ENCODE measurements at regions not wholly inside any gene's neighbourhood (a gene's known extent, or its start where the extent isn't known, plus 50 kb on each side); places are given as distances from the start of the nearest gene placed in this dataset.

DNA sequence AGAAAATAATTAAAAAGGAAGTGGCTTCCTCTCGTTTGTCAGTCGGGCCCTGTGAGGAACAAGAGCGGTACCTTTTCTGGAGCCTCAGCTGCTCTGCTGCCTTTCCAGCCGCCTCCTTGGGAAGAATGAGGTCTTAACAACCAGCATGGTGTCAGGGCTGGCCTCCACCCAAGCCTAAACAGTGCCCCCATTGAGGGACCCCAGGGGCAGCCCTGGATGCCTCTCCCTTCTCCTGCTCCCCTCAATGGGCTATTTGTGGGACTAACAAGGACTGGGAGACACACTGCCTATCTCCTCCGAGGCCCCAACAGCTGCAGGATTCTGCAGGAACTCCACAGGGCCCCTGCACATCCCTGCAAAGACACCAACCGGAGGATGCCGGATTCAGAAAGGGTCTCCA lies 155.4 kb upstream of the MAP3K1 start:
- H3K36me3 ChIP-seq, result no peaks in the 10 kb centered on the region
- H3K4me1 ChIP-seq, result peaks cover 0 to 8% of the 10 kb centered on the region in 2 donors
- H3K27ac ChIP-seq, result no peak overlapping the region
- intact Hi-C loops (cut with DNase I), result no loop called here
- DNase-seq (no peak), ATAC-seq (no peak)
- no peaks in the 10 kb centered on the region for H3K9me3 ChIP-seq
- TF ChIP-seq, protein P1, sequence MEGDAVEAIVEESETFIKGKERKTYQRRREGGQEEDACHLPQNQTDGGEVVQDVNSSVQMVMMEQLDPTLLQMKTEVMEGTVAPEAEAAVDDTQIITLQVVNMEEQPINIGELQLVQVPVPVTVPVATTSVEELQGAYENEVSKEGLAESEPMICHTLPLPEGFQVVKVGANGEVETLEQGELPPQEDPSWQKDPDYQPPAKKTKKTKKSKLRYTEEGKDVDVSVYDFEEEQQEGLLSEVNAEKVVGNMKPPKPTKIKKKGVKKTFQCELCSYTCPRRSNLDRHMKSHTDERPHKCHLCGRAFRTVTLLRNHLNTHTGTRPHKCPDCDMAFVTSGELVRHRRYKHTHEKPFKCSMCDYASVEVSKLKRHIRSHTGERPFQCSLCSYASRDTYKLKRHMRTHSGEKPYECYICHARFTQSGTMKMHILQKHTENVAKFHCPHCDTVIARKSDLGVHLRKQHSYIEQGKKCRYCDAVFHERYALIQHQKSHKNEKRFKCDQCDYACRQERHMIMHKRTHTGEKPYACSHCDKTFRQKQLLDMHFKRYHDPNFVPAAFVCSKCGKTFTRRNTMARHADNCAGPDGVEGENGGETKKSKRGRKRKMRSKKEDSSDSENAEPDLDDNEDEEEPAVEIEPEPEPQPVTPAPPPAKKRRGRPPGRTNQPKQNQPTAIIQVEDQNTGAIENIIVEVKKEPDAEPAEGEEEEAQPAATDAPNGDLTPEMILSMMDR (IDR thresholded peaks at IDR 0.05), result no peak
- H3K4me3 ChIP-seq, result no peak overlapping the region
- no peaks in the 10 kb centered on the region for H3K27me3 ChIP-seq

DNA sequence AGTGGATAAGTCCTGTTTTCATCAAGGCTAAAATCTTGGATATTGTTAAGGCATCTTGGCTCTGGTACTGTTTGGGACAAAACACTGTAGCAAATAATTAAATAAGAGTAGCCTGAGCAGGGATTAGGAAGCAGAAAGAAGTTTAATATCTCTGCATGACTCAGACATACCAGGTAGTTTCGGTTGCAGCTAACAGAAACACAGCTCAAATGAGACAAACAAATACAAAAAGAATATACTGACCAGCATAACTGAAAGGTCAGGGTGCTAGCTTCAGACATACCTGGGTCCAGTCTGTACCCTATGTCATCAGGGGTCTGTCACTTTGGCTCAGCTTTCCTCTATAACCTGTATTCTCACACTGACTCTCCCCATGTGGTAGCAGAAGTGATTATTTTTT lies 156.4 kb upstream of the MAP3K1 start:
- H3K4me1 ChIP-seq, result peaks cover 0 to 8% of the 10 kb centered on the region in 2 donors
- DNase-seq, result no peak
- no peaks in the 10 kb centered on the region for H3K27me3 ChIP-seq
- H3K36me3 ChIP-seq, result no peaks in the 10 kb centered on the region
- intact Hi-C loops (cut with DNase I), result no loop called here
- no peak overlapping the region for H3K27ac ChIP-seq
- H3K9me3 ChIP-seq, result no peaks in the 10 kb centered on the region
- no peak for ATAC-seq
- H3K4me3 ChIP-seq, result no peak overlapping the region
- TF ChIP-seq, protein P1 (IDR thresholded peaks at IDR 0.05), result no peak

DNA sequence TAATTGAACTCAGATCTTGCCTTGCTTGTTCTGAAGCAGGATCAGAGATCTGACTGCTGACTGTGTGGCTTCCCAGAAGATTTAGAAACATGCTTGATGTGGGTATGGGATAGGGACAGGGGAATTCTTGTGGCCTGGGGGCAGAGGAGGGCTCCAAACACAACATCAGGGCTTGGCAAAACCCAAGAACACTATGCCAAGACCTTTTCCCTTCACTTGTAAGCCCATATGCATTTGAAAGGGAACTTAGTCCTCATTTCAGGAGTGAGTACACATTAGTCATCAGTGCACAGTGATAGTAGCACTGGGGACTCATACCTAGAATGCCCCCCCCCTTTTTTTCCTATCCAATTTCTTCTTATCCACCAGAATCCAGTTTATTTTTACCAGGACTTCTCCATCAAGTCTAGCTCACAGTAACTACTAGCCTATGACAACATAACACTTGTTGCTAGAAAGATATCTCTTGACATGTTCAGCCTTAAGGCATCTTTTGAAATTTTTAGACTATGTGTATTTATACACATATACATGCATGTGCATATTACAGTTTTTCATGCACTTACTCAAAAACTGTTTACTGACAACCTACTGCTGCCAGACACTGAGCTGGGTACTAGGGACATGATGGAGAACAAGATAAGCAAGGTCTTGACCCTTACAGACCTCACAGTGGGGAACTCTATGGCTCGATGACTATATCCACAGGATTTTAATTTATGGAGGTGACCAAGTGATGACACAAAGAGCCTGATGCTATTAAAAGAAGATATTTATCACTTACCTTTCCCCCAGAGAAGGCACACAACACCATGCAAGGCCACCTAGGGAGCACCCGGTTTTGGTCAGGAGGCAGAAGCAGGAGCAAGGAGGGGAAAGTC lies 158.3 kb upstream of the MAP3K1 start:
- H3K36me3 ChIP-seq, result no peaks in the 10 kb centered on the region
- DNase-seq (no peak), ATAC-seq (no peak)
- H3K4me1 ChIP-seq, result peaks cover 0 to 8% of the 10 kb centered on the region in 2 donors
- intact Hi-C loops (cut with DNase I), result no loop called here
- H3K27ac ChIP-seq, result no peak overlapping the region
- no peak overlapping the region for H3K4me3 ChIP-seq
- no peaks in the 10 kb centered on the region for H3K9me3 ChIP-seq
- TF ChIP-seq, protein P1 (IDR thresholded peaks at IDR 0.05), result no peak
- H3K27me3 ChIP-seq, result no peaks in the 10 kb centered on the region

DNA sequence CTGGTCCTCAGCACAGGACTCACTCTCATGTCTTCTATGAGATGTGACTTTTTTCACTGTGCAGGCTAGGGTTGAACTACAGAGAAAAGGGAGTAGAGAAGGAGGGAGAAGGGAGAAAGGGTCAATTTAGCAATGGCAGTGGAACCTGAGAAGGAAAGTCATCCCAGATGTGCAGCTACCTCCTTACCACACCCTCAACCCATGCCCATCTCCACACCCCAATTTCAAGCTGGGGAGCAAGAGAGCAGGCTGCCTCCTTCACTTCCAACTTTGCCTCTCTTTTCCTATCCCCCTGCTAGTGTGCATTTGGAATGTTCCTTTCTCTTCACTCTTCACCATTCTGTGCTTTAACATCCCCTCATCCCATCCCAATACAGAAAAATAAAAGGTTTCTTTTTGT lies 163.5 kb upstream of the MAP3K1 start:
- intact Hi-C loops (cut with DNase I), result no loop called here
- Histone ChIP-seq H3K4me3 (no peak overlapping the region), H3K9me3 (no peaks in the 10 kb centered on the region), H3K27ac (no peak overlapping the region), H3K36me3 (no peaks in the 10 kb centered on the region), H3K4me1 (peaks cover 0 to 6% of the 10 kb centered on the region in 2 donors), H3K27me3 (no peaks in the 10 kb centered on the region)
- ATAC-seq (no peak), DNase-seq (no peak)
- TF ChIP-seq, protein P1 (IDR thresholded peaks at IDR 0.05), result no peak

DNA sequence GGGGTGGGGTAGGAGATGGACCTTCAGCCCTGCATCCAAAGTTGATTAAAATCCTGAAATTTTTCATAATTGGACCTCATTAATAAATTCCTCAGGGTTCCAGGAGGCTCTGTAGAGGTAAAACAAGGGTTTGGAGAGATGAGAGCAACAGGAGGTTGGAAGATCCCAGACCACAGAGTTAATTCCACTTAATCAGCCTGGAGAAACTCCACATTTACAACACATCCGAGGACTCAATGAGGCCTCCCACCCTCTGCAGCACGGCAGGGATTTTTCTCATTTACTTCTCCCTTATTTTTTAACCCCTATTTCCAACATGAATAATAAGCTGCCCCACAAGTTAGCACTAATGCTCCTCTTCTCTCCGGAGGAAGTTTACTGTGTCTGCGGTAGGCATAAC lies 165.0 kb upstream of the MAP3K1 start:
- no peak overlapping the region for H3K27ac ChIP-seq
- H3K9me3 ChIP-seq, result no peaks in the 10 kb centered on the region
- DNase-seq (no peak), ATAC-seq (no peak)
- H3K4me1 ChIP-seq, result peaks cover 0 to 6% of the 10 kb centered on the region in 2 donors
- H3K27me3 ChIP-seq, result no peaks in the 10 kb centered on the region
- TF ChIP-seq, protein P1 (IDR thresholded peaks at IDR 0.05), result no peak
- no peak overlapping the region for H3K4me3 ChIP-seq
- H3K36me3 ChIP-seq, result no peaks in the 10 kb centered on the region
- intact Hi-C loops (cut with DNase I), result no loop called here

Measured in left lung (tissue), 4 donors.